ENCODE measurements at regions not wholly inside any gene's neighbourhood (a gene's known extent, or its start where the extent isn't known, plus 50 kb on each side); places are given as distances from the start of the nearest gene placed in this dataset.

DNA sequence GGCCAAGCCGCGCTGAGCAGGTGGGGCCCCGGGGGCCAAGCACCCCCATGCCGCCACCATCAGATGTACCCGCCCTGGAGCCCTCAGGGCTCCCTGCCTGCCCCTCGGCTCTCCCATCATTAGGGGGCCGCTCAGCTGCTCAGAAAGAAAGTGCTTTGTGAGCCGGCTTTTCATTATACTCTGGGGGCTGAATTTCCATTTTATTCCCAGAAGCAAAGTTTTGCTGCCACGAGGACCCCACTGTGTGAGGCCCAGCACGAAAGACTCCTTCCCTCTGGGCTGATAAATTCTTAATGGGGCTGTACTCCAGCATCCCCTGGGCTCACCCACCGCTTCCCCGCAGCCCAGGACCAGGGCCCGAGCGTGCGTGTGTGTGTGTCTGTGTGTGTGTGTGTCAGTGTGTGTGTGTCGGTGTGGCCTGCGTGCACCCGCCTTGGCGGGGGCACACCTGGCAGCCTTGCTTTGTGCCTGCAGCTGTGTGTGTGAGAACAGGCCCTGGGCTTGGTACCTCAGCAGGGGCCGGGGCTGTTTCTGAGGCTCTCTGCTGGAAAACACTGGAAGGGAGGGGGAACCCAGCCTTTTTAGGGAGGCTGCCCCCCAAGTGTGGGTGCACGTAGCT, 103.0 kb upstream of the GSE1 start:
- TF ChIP-seq, protein P1, sequence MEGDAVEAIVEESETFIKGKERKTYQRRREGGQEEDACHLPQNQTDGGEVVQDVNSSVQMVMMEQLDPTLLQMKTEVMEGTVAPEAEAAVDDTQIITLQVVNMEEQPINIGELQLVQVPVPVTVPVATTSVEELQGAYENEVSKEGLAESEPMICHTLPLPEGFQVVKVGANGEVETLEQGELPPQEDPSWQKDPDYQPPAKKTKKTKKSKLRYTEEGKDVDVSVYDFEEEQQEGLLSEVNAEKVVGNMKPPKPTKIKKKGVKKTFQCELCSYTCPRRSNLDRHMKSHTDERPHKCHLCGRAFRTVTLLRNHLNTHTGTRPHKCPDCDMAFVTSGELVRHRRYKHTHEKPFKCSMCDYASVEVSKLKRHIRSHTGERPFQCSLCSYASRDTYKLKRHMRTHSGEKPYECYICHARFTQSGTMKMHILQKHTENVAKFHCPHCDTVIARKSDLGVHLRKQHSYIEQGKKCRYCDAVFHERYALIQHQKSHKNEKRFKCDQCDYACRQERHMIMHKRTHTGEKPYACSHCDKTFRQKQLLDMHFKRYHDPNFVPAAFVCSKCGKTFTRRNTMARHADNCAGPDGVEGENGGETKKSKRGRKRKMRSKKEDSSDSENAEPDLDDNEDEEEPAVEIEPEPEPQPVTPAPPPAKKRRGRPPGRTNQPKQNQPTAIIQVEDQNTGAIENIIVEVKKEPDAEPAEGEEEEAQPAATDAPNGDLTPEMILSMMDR (IDR thresholded peaks at IDR 0.05) = no peak
- TF ChIP-seq POLR2A (IDR thresholded peaks at IDR 0.05) = no peak

Data from heart left ventricle (tissue), 13 donors.